IMR-90 (cell line): ENCODE measurements at regions not wholly inside any gene's neighbourhood (a gene's known extent, or its start where the extent isn't known, plus 50 kb on each side); places are given as distances from the start of the nearest gene placed in this dataset.

Experiments used
- ATAC-seq: fragments of 200-7000 bp; cut with Tn5 transposase; 2 replicates; pipeline ENCODE4 v1.9.1; 2020; ENCODE audit warnings: low read depth, mild to moderate bottlenecking, moderate library complexity
- BruUV-seq: library from RNA; stranded (reverse); fragments of 400-500 nt; replicated peaks from 2 replicates; lab custom pipeline; 2021; lab: Mats Ljungman, UMichigan
- CTCF ChIA-PET: fragments of 300-600 bp; formaldehyde crosslinking; extraction: SDS; loops from one replicate; lab custom pipeline; 2021; ENCODE audit warnings: antibody characterized with exemption; lab: Yijun Ruan, JAX
- POLR2A ChIA-PET: fragments of 300-600 bp; sonication (Branson Sonifier 250); formaldehyde crosslinking; loops from one replicate; lab custom pipeline; 2022; ENCODE audit warnings: antibody characterized with exemption; ENCODE audit not compliant: unreplicated experiment; lab: Charles Lee
- DNase-seq: peaks from one replicate; pipeline ENCODE4 v3.0.0; 2013
- H2AFZ ChIP-seq: replicated peaks from 2 replicates; pipeline ENCODE3; 2013; ENCODE audit warnings: low read length, mild to moderate bottlenecking; ENCODE audit not compliant: poor library complexity
- H2AK5ac ChIP-seq: 2 replicates; pipeline ENCODE4 v1.6.1; 2013; ENCODE audit warnings: low read depth, low read length, inconsistent platforms
- H2AK9ac ChIP-seq: replicated peaks from 2 replicates; pipeline ENCODE3; 2013; ENCODE audit warnings: mild to moderate bottlenecking, low read depth, low read length, moderate library complexity; ENCODE audit not compliant: poor library complexity
- H2BK120ac ChIP-seq: 2 replicates; pipeline ENCODE4 v1.6.1; 2013; ENCODE audit warnings: low read depth, low read length, inconsistent platforms
- H2BK15ac ChIP-seq: 3 replicates; pipeline ENCODE4 v1.6.1; 2013; ENCODE audit warnings: low read depth, low read length, inconsistent platforms
- H2BK20ac ChIP-seq: 2 replicates; pipeline ENCODE4 v1.6.1; 2013; ENCODE audit warnings: low read depth, mild to moderate bottlenecking, inconsistent platforms, low read length, moderate library complexity
- H2BK5ac ChIP-seq: 2 replicates; pipeline ENCODE4 v1.6.1; 2013; ENCODE audit warnings: mild to moderate bottlenecking, low read depth, low read length, inconsistent platforms; ENCODE audit not compliant: poor library complexity, severe bottlenecking
- H3K14ac ChIP-seq: replicated peaks from 2 replicates; pipeline ENCODE4 v1.6.1; 2013; ENCODE audit warnings: low read depth, low read length, inconsistent platforms
- H3K18ac ChIP-seq: 2 replicates; pipeline ENCODE4 v1.6.1; 2013; ENCODE audit warnings: low read depth, low read length, control low read depth
- H3K23ac ChIP-seq: 2 replicates; pipeline ENCODE4 v1.6.1; 2013; ENCODE audit warnings: low read depth, low read length, inconsistent platforms
- H3K27ac ChIP-seq: 2 replicates; pipeline ENCODE4 v1.5.1; 2013; ENCODE audit warnings: mild to moderate bottlenecking, control low read depth, low read length; ENCODE audit not compliant: insufficient read depth
- H3K27me3 ChIP-seq: 2 replicates; pipeline ENCODE4 v1.6.1; 2013; ENCODE audit warnings: low read length; ENCODE audit not compliant: control insufficient read depth, insufficient read depth
- H3K36me3 ChIP-seq: 2 replicates; pipeline ENCODE4 v1.6.1; 2013; ENCODE audit warnings: low read length, mixed read lengths; ENCODE audit not compliant: control insufficient read depth, insufficient read depth
- H3K4ac ChIP-seq: 2 replicates; pipeline ENCODE4 v1.6.1; 2013; ENCODE audit warnings: low read depth, low read length, inconsistent platforms
- H3K4me1 ChIP-seq: 2 replicates; pipeline ENCODE4 v1.6.1; 2013; ENCODE audit warnings: low read length, mixed read lengths; ENCODE audit not compliant: control insufficient read depth, insufficient read depth
- H3K4me2 ChIP-seq: 2 replicates; pipeline ENCODE4 v1.6.1; 2013; ENCODE audit warnings: low read depth, mild to moderate bottlenecking, control low read depth, low read length, moderate library complexity
- H3K4me3 ChIP-seq: 2 replicates; pipeline ENCODE4 v1.5.1; 2013; ENCODE audit warnings: low read depth, mild to moderate bottlenecking, control low read depth, low read length, moderate library complexity; ENCODE audit not compliant: insufficient read depth
- H3K56ac ChIP-seq: 2 replicates; pipeline ENCODE4 v1.6.1; 2013; ENCODE audit warnings: low read length, inconsistent platforms; ENCODE audit not compliant: insufficient read depth; ENCODE audit errors: extremely low read depth
- H3K79me1 ChIP-seq, 2 experiments: 2 replicates each; pipeline ENCODE4 v1.6.1; 2013; ENCODE audit warnings: low read length in 2 of 2, inconsistent platforms in 1 of 2, low read depth in 1 of 2
- H3K9ac ChIP-seq: 2 replicates; pipeline ENCODE4 v1.6.1; 2013; ENCODE audit warnings: low read depth, low read length, control low read depth
- H3K9me1 ChIP-seq: 2 replicates; pipeline ENCODE4 v1.6.1; 2013; ENCODE audit warnings: low read length, inconsistent platforms; ENCODE audit not compliant: insufficient read depth
- H3K9me3 ChIP-seq: 2 replicates; pipeline ENCODE4 v1.6.1; 2013; ENCODE audit warnings: low read length; ENCODE audit not compliant: control insufficient read depth, insufficient read depth
- H4K20me1 ChIP-seq: 2 replicates; pipeline ENCODE4 v1.6.1; 2013; ENCODE audit warnings: low read length, inconsistent platforms; ENCODE audit not compliant: insufficient read depth
- H4K5ac ChIP-seq: 2 replicates; pipeline ENCODE4 v1.6.1; 2013; ENCODE audit warnings: mild to moderate bottlenecking, low read depth, low read length, control low read depth
- H4K8ac ChIP-seq, 2 experiments: 2 replicates each; pipeline ENCODE4 v1.6.1; 2013; ENCODE audit warnings: low read depth in 2 of 2, low read length in 2 of 2, control low read depth in 1 of 2, inconsistent platforms in 1 of 2
- H4K91ac ChIP-seq: 2 replicates; pipeline ENCODE4 v1.6.1; 2013; ENCODE audit warnings: low read depth, low read length, inconsistent platforms; ENCODE audit not compliant: insufficient read depth
- BHLHE40 ChIP-seq: fragments of 150-350 bp; IDR thresholded peaks from 2 replicates; pipeline ENCODE4 v1.6.1; 2016; ENCODE audit warnings: mild to moderate bottlenecking, low read depth, low read length
- CEBPB ChIP-seq: IDR thresholded peaks from 2 replicates; pipeline ENCODE4 v1.6.1; 2012; ENCODE audit warnings: low read depth, low read length, improper control_type of control experiment
- CHD1 ChIP-seq: IDR thresholded peaks from 2 replicates; pipeline ENCODE4 v1.6.1; 2012; ENCODE audit warnings: low read depth, low read length, improper control_type of control experiment
- CTCF ChIP-seq: conservative IDR thresholded peaks from 2 replicates; pipeline ENCODE4 v1.5.1; 2012; ENCODE audit warnings: mild to moderate bottlenecking, low read depth, low read length, improper control_type of control experiment
- ELK1 ChIP-seq: fragments of 150-350 bp; IDR thresholded peaks from 2 replicates; pipeline ENCODE4 v1.6.1; 2016; ENCODE audit warnings: low read depth, mild to moderate bottlenecking, low read length, moderate library complexity, borderline replicate concordance
- FOS ChIP-seq: fragments of 150-350 bp; IDR thresholded peaks from 2 replicates; pipeline ENCODE4 v1.6.1; 2016; ENCODE audit warnings: low read depth, low read length
- MAFK ChIP-seq: IDR thresholded peaks from 2 replicates; pipeline ENCODE4 v1.6.1; 2012; ENCODE audit warnings: low read depth, low read length, improper control_type of control experiment
- MAZ ChIP-seq: IDR thresholded peaks from 2 replicates; pipeline ENCODE4 v1.6.1; 2012; ENCODE audit warnings: low read depth, mild to moderate bottlenecking, low read length, improper control_type of control experiment, moderate library complexity, borderline replicate concordance
- MXI1 ChIP-seq: IDR thresholded peaks from 2 replicates; pipeline ENCODE4 v1.6.1; 2012; ENCODE audit warnings: low read depth, mild to moderate bottlenecking, low read length, moderate library complexity, borderline replicate concordance
- NFE2L2 ChIP-seq: fragments of 150-350 bp; IDR thresholded peaks from 2 replicates; pipeline ENCODE4 v1.6.1; 2016; ENCODE audit warnings: low read depth, mild to moderate bottlenecking, low read length
- POLR2A ChIP-seq: IDR thresholded peaks from 2 replicates; pipeline ENCODE4 v1.6.1; 2012; ENCODE audit warnings: mild to moderate bottlenecking, low read depth, low read length
- RAD21 ChIP-seq: IDR thresholded peaks from 2 replicates; pipeline ENCODE4 v1.6.1; 2012; ENCODE audit warnings: low read length, improper control_type of control experiment
- RCOR1 ChIP-seq: IDR thresholded peaks from 2 replicates; pipeline ENCODE4 v1.6.1; 2012; ENCODE audit warnings: mild to moderate bottlenecking, low read length, improper control_type of control experiment; ENCODE audit not compliant: insufficient replicate concordance
- RFX5 ChIP-seq: IDR thresholded peaks from 2 replicates; pipeline ENCODE4 v1.8.0; 2012; ENCODE audit warnings: low read depth, mild to moderate bottlenecking, low read length, moderate library complexity
- SMC3 ChIP-seq: fragments of 150-350 bp; IDR thresholded peaks from 2 replicates; pipeline ENCODE4 v1.6.1; 2016; ENCODE audit warnings: low read depth, mild to moderate bottlenecking, antibody characterized with exemption, low read length, moderate library complexity
- USF2 ChIP-seq: fragments of 150-350 bp; IDR thresholded peaks from 2 replicates; pipeline ENCODE4 v1.6.1; 2017; ENCODE audit warnings: mild to moderate bottlenecking, antibody characterized with exemption, low read length, low read depth
- WGBS, 2 experiments: methylation state at CpG; one replicate each; pipeline versions ENCODE4 v1.1.5 to v1.1.7; 2013; ENCODE audit warnings: missing lambda C conversion rate in 2 of 2; ENCODE audit not compliant: insufficient read length in 1 of 2; ENCODE audit errors: extremely low coverage in 2 of 2; 5-methylcytosine and 5-hydroxymethylcytosine counted together
- dilution Hi-C: fragments of 300-500 bp; cut with HindIII; formaldehyde crosslinking; loops from one replicate; pipeline ENCODE4 v1.14.3; 2018; ENCODE audit warnings: low sequenced_read_pairs; ENCODE audit not compliant: unreplicated experiment
- in situ Hi-C: fragments of 300-500 bp; cut with MboI; formaldehyde crosslinking; loops from 3 replicates; pipeline ENCODE4 v1.14.3; 2019; ENCODE audit warnings: low sequenced_read_pairs, inconsistent platforms, mixed read lengths
- intact Hi-C: fragments of 100-400 bp; cut with micrococcal nuclease; formaldehyde crosslinking; loops from 2 replicates; pipeline ENCODE4 v1.10.0; 2022

- H3K27me3 ChIP-seq, result no peaks in the 10 kb centered on the region
- no peaks in the 10 kb centered on the region for H3K36me3 ChIP-seq
- no peak overlapping the region for H2AK9ac ChIP-seq
- no peak for DNase-seq
- H4K5ac ChIP-seq, result no peak overlapping the region
- H3K79me1 ChIP-seq, result no peaks in the 10 kb centered on the region
- no peak overlapping the region for H2BK15ac ChIP-seq
- H2BK120ac ChIP-seq, result no peak overlapping the region
- H3K9me3 ChIP-seq, result no peaks in the 10 kb centered on the region; the same call in 1 of the 2 replicates
- TF ChIP-seq MAFK (no peak), USF2 (no peak), RCOR1 (no peak), ELK1 (no peak), SMC3 (no peak), CHD1 (no peak), BHLHE40 (no peak), CEBPB (no peak), MAZ (no peak), RAD21 (no peak), MXI1 (no peak), FOS (no peak), POLR2A (no peak), NFE2L2 (no peak), RFX5 (no peak), CTCF (no peak)
- POLR2A ChIA-PET, result no interaction called here
- H3K56ac ChIP-seq, result no peak overlapping the region
- no peak for ATAC-seq
- 0% methylated on average over 1 of the region's 2 CpGs; no CpG with 5 or more reads in 1 of the 2 experiments for WGBS, 2 experiments
- H4K20me1 ChIP-seq, result no peaks in the 10 kb centered on the region
- dilution Hi-C loops, result no loop called here
- H3K27ac ChIP-seq, result no peak overlapping the region
- H2BK20ac ChIP-seq, result no peak overlapping the region
- no peak overlapping the region for H3K18ac ChIP-seq
- H2AFZ ChIP-seq, result no peak overlapping the region
- in situ Hi-C loops, result no loop called here
- H2AK5ac ChIP-seq, result no peak overlapping the region
- H3K9me1 ChIP-seq, result no peaks in the 10 kb centered on the region
- no peak overlapping the region for H3K4me3 ChIP-seq
- no peak overlapping the region for H4K8ac ChIP-seq
- intact Hi-C loops, result no loop called here
- BruUV-seq, result no TSS peak
- H3K14ac ChIP-seq, result no peak overlapping the region
- no peak overlapping the region for H2BK5ac ChIP-seq
- H3K23ac ChIP-seq, result no peak overlapping the region
- H3K4me2 ChIP-seq, result no peak overlapping the region
- no peaks in the 10 kb centered on the region for H3K4me1 ChIP-seq
- no peak overlapping the region for H3K4ac ChIP-seq
- H3K9ac ChIP-seq, result no peak overlapping the region
- CTCF ChIA-PET, result no interaction called here
- no peak overlapping the region for H4K91ac ChIP-seq
Observed at GRCh38 chr2:76019128-76019527, 308.4 kb upstream of the GCFC2 start.
